ENCODE measurements at regions not wholly inside any gene's neighbourhood (a gene's known extent, or its start where the extent isn't known, plus 50 kb on each side); places are given as distances from the start of the nearest gene placed in this dataset.

DNA sequence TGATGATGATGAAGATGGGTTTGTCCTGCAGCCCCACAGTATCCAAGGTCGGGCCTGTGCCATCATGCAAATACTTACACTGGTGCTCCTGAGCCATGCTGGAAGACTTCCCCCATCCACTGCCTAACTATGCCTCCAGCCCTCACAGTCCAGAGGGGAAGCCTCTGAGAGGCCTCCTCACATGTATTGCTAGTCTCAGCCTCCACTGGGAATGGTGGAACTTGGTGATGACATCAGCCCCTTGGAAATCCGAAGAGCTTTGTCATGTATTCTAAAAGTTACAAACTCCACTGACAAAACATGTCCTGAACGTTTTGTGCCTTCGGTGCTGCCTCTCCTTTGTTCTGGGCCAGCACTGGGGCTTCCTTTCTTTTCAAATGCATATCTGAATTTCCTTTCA lies 61.1 kb upstream of the DMRTB1 start (continued):
- TF ChIP-seq NFXL1 (IDR thresholded peaks at IDR 0.05; ENCODE audit: borderline replicate concordance) (no peak), SMARCA5 (IDR thresholded peaks at IDR 0.05) (no peak), HDGF (IDR thresholded peaks at IDR 0.05) (no peak)

DNA sequence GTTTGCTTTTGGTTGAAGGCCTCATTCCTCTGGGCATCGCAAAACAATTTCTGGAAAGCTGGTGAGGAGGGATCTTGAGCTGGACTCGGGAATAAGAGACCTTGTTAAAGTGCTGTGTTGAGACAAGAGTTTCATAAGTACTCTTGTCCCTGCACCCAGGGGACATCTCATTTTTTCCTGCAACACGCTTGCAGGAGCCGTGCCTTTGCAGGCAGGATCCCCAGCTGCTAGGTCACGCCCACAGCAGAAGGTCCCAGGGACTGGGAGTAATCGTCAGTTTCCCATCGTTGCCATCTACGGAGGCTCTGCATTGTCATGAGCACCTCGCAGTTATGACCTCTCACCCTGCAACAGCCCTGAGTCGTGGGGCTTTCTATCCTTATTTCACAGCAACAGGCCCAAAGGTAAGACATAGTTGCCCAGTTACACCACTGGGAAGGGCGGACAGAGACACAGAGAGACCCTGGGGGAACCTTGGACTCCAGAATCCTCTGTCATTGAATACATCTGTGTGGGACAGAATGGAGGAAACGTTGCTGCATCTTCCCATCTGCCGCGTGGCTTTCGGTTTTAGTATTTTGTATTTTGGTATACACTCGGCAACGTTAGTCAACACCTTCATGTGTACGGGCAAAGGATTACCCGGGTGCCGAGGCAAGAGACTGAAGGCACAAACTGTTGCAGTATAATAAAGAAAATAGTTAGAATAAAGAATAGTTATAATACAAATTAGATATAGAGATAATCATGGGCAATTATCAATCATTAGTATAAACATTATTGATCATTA lies 60.4 kb upstream of the DMRTB1 start:
- Histone ChIP-seq H3K27ac (ENCODE audit: control insufficient read depth, insufficient read depth) (no peak overlapping the region), H2AFZ (ENCODE audit: control insufficient read depth, low read depth, low read length) (no peak overlapping the region), H3K4me3 (no peak overlapping the region), H3K9ac (ENCODE audit: control insufficient read depth, insufficient read depth, low read length) (no peak overlapping the region), H3K9me3 (replicated peaks; ENCODE audit: control insufficient read depth, insufficient read depth, low read length) (no peaks in the 10 kb centered on the region), H4K20me1 (ENCODE audit: control insufficient read depth, insufficient read depth) (no peaks in the 10 kb centered on the region), H3K79me2 (ENCODE audit: control insufficient read depth, insufficient read depth, low read length) (no peaks in the 10 kb centered on the region), H3K36me3 (ENCODE audit: control insufficient read depth in 2 of 2, insufficient read depth in 2 of 2, low read length in 1 of 2) (no peaks in the 10 kb centered on the region), H3K4me2 (ENCODE audit: control insufficient read depth, insufficient read depth) (no peak overlapping the region), H3K4me1 (ENCODE audit: control insufficient read depth, insufficient read depth, low read length) (no peaks in the 10 kb centered on the region; the same call in 1 of the 2 replicates), H3K27me3 (replicated peaks in 1 of 2; ENCODE audit: control insufficient read depth in 2 of 2, insufficient read depth in 2 of 2, low read length in 1 of 2) (peaks cover 1 to 2% of the 10 kb centered on the region in 2 experiments; a peak in 3 of 4 replicates)
- intact Hi-C loops (cut with micrococcal nuclease; ENCODE audit: unreplicated experiment) (no loop called here), in situ Hi-C loops (cut with MboI) (no loop called here)
- ChIA-PET RAD21 (ENCODE audit: unreplicated experiment) (no interaction called here), SMC1A (ENCODE audit: uncharacterized antibody, unreplicated experiment) (interaction anchor here (1.1 to 4.8 kb wide), 3 partner anchors 10 to 120 kb away, joined by 3 to 25 read pairs (median 6); no protein-coding TSS in a partner anchor), POLR2A (interaction anchor here (0.5 to 4.0 kb wide), 2 partner anchors 10 to 616 kb away, joined by 6 to 13 read pairs; no protein-coding TSS in a partner anchor), CTCF (interaction anchor here (1.0 to 10.2 kb wide), 3 partner anchors 11 to 119 kb away, joined by 3 to 185 read pairs (median 7); no protein-coding TSS in a partner anchor)
- no peak for DNase-seq (ENCODE audit: low read depth, low spot score)
- no peak for ATAC-seq
- no TSS peak for BruUV-seq (replicated peaks)
- no peak for FAIRE-seq
- TF ChIP-seq MEF2B (IDR thresholded peaks at IDR 0.05; ENCODE audit: partially characterized antibody, poor library complexity, severe bottlenecking) = no peak
- TF ChIP-seq ZNF384 (IDR thresholded peaks at IDR 0.05; ENCODE audit: borderline replicate concordance, low read depth, low read length) = no peak
- TF ChIP-seq CHD1 (IDR thresholded peaks at IDR 0.05; ENCODE audit: low read depth, low read length) = no peak
- WGBS (ENCODE audit: insufficient coverage, insufficient replicate concordance, low lambda C conversion rate, missing lambda C conversion rate) = 54% methylated on average over 20 of the region's 20 CpGs
